Lower lobe of right lung (tissue), 2 donors: ENCODE measurements at regions not wholly inside any gene's neighbourhood (a gene's known extent, or its start where the extent isn't known, plus 50 kb on each side); places are given as distances from the start of the nearest gene placed in this dataset.

Experiments used
- ATAC-seq, 2 donors: fragments of 200-7000 bp; cut with Tn5 transposase; one replicate each; pipeline ENCODE4 v1.9.1; 2020 to 2022; ENCODE audit warnings: mild to moderate bottlenecking in 2 of 2, moderate library complexity in 2 of 2
- DNase-seq: peaks from one replicate; pipeline ENCODE4 v3.0.0-alpha.2; 2020
- H3K27ac ChIP-seq: fragments of 200-600 bp; one replicate; pipeline ENCODE4 v1.8.0; 2022
- H3K27me3 ChIP-seq: fragments of 200-600 bp; one replicate; pipeline ENCODE4 v1.8.0; 2022; ENCODE audit warnings: low read depth
- H3K36me3 ChIP-seq: fragments of 200-600 bp; one replicate; pipeline ENCODE4 v1.8.0; 2022; ENCODE audit warnings: mild to moderate bottlenecking
- H3K4me1 ChIP-seq: fragments of 200-600 bp; one replicate; pipeline ENCODE4 v1.8.0; 2022
- H3K4me3 ChIP-seq: fragments of 200-600 bp; one replicate; pipeline ENCODE4 v1.8.0; 2022; ENCODE audit warnings: mild to moderate bottlenecking
- H3K9me3 ChIP-seq: fragments of 200-600 bp; one replicate; pipeline ENCODE4 v1.8.0; 2022
- CTCF ChIP-seq: fragments of 200-600 bp; IDR thresholded peaks from one replicate; pipeline ENCODE4 v1.8.0; 2022; ENCODE audit warnings: antibody characterized with exemption, mild to moderate bottlenecking
- intact Hi-C: fragments of 100-400 bp; cut with DNase I; formaldehyde crosslinking; loops from one replicate; pipeline ENCODE4 v1.11.0; 2022
- donor health status: DM: no; HTN: yes; CAD: no; lungs with severe emphysema.

GRCh38 chr5:8456846-8457186 lies 587.9 kb downstream of the MTRR start:
- no peak for TF ChIP-seq CTCF
- H3K27me3 ChIP-seq = no peaks in the 10 kb centered on the region
- H3K4me1 ChIP-seq = no peaks in the 10 kb centered on the region
- peak overlapping the region; percentile 81 for H3K27ac ChIP-seq
- no peak for ATAC-seq
- H3K36me3 ChIP-seq = peaks cover 5% of the 10 kb centered on the region
- no peaks in the 10 kb centered on the region for H3K9me3 ChIP-seq
- DNase-seq = no peak
- peak overlapping the region; percentile 82 for H3K4me3 ChIP-seq
- intact Hi-C loops = no loop called here

- intact Hi-C loops = no loop called here
- Histone ChIP-seq H3K36me3 (peaks cover 5% of the 10 kb centered on the region), H3K27ac (peak overlapping the region; percentile 81), H3K4me3 (peak overlapping the region; percentile 82), H3K4me1 (no peaks in the 10 kb centered on the region), H3K9me3 (no peaks in the 10 kb centered on the region), H3K27me3 (no peaks in the 10 kb centered on the region)
- DNase-seq (peak; percentile 93), ATAC-seq (peak; percentile 99)
- TF ChIP-seq CTCF = no peak
These were observed 588.5 kb downstream of the MTRR start for GRCh38 chr5:8457187-8458037.

GRCh38 chr5:8458038-8458383 lies 589.1 kb downstream of the MTRR start:
- Histone ChIP-seq H3K36me3 (peaks cover 5% of the 10 kb centered on the region), H3K27ac (peak overlapping the region; percentile 81), H3K4me1 (no peaks in the 10 kb centered on the region), H3K4me3 (peak overlapping the region; percentile 82), H3K27me3 (no peaks in the 10 kb centered on the region), H3K9me3 (no peaks in the 10 kb centered on the region)
- TF ChIP-seq CTCF = no peak
- DNase-seq (no peak), ATAC-seq (peak; percentile 57 to 62)
- intact Hi-C loops = no loop called here

- ATAC-seq = no peak
- Histone ChIP-seq H3K4me3 (no peak overlapping the region), H3K27ac (no peak overlapping the region)
These were observed 592.6 kb downstream of the MTRR start for GRCh38 chr5:8461543-8461942.

GRCh38 chr5:8462565-8462964 lies 593.6 kb downstream of the MTRR start:
- Histone ChIP-seq H3K9me3 (no peaks in the 10 kb centered on the region), H3K4me1 (no peaks in the 10 kb centered on the region), H3K36me3 (peaks cover 5% of the 10 kb centered on the region), H3K4me3 (no peak overlapping the region), H3K27me3 (no peaks in the 10 kb centered on the region), H3K27ac (no peak overlapping the region)
- intact Hi-C loops = no loop called here
- TF ChIP-seq CTCF = no peak
- DNase-seq = no peak
- ATAC-seq = peak; percentile 73 to 75

More at GRCh38 chr5:8461543-8461942, 592.6 kb downstream of the MTRR start:
- H3K4me1 ChIP-seq = no peaks in the 10 kb centered on the region
- no peak for TF ChIP-seq CTCF
- no peaks in the 10 kb centered on the region for H3K9me3 ChIP-seq
- H3K36me3 ChIP-seq = peaks cover 5% of the 10 kb centered on the region
- no peak for DNase-seq
- intact Hi-C loops = no loop called here
- no peaks in the 10 kb centered on the region for H3K27me3 ChIP-seq
